ENCODE measurements at regions not wholly inside any gene's neighbourhood (a gene's known extent, or its start where the extent isn't known, plus 50 kb on each side); places are given as distances from the start of the nearest gene placed in this dataset.

GRCh38 chr4:65831828-65832227, 161.5 kb upstream of the EPHA5 start:
- DNase-seq = no peak

GRCh38 chr4:65825116-65825753, 154.9 kb upstream of the EPHA5 start:
- DNase-seq = no peak

GRCh38 chr4:65819192-65819591, 148.9 kb upstream of the EPHA5 start:
- no peak for DNase-seq

- DNase-seq = no peak
Measured at GRCh38 chr4:65805936-65806335, 135.6 kb upstream of the EPHA5 start.

GRCh38 chr4:65799513-65799912, 129.2 kb upstream of the EPHA5 start:
- DNase-seq = no peak

- DNase-seq = no peak
Measured at GRCh38 chr4:65798498-65799127, 128.3 kb upstream of the EPHA5 start.

GRCh38 chr4:65791812-65792308, 121.6 kb upstream of the EPHA5 start:
- no peak for DNase-seq

GRCh38 chr4:65791111-65791811, 121.0 kb upstream of the EPHA5 start:
- DNase-seq = no peak

- DNase-seq = no peak
Measured at GRCh38 chr4:65789805-65790204, 119.5 kb upstream of the EPHA5 start.

- no peak for DNase-seq
Measured at GRCh38 chr4:65789341-65789740, 119.1 kb upstream of the EPHA5 start.

GRCh38 chr4:65777270-65777669, 107.0 kb upstream of the EPHA5 start:
- no peak for DNase-seq

- DNase-seq = no peak
Measured at GRCh38 chr4:65773636-65774035, 103.3 kb upstream of the EPHA5 start.

- no peak for DNase-seq
Measured at GRCh38 chr4:65747386-65747785, 77.1 kb upstream of the EPHA5 start.

- DNase-seq = no peak
Measured at GRCh38 chr4:65738134-65738533, 67.8 kb upstream of the EPHA5 start.

- no peak for DNase-seq
Measured at GRCh38 chr4:65737672-65738071, 67.4 kb upstream of the EPHA5 start.

GRCh38 chr4:65724973-65725372, 54.7 kb upstream of the EPHA5 start:
- DNase-seq = no peak
